Hypothalamus (tissue), 51 donors: ENCODE measurements at regions not wholly inside any gene's neighbourhood (a gene's known extent, or its start where the extent isn't known, plus 50 kb on each side); places are given as distances from the start of the nearest gene placed in this dataset.
A peak's percentile ranks its signal among the peaks of the same experiment; 100 is the strongest.
"Not testable (repeated sequence)": the region's sequence is repeated elsewhere in the genome, so short reads cannot be mapped to it uniquely, and the experiment has no call there.

Source experiments
- DNase-seq, 51 donors: peaks; one replicate each; lab custom pipeline; 2025; lab: John Stamatoyannopoulos, UW

- DNase-seq = no peak
Measured at GRCh38 chr9:87781331-87781730, 55.4 kb downstream of the CTSL start.

DNA sequence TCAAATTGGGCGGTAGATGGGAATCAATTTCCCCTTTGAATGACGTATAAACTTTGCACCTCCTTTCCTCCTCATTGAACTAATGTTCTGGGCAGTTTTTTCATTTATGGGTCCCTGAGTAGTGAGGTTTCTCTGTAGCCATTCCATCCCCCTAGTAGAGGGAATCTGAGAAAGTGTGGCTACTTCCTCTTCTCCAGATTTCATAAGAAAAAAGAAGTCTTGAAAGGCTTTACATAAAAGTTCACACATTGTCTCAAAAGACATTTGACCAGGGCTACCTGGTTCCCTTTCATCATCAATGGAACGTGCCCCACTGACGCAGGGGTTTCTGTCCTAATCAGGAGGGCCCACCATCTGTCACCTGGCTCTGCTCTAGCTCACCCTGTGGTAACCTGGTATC, 57.3 kb downstream of the CTSL start:
- no peak for DNase-seq

GRCh38 chr9:87785315-87785970, 59.5 kb downstream of the CTSL start:
- DNase-seq = not testable (repeated sequence)

- no peak for DNase-seq
Measured at GRCh38 chr9:87786423-87786822, 60.5 kb downstream of the CTSL start.

DNA sequence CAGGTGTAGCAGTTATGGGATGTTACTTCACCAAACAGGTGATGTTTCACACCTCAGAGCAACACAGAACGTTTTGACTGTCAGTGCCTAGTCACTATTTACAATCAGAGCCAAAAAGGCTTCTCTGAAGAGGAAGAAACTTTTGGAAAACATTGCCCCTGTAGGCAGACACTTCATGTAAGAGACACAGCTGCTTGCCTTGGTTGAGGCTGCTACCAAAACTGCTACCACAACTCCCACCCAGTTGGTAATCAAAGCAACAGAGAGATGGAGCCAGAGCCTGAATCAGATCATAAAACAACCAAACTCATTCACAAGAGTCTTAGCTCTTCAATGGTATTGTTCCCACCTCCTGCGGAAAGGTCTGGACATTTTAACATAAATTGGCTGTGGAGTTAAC, 61.0 kb downstream of the CTSL start:
- no peak for DNase-seq

DNA sequence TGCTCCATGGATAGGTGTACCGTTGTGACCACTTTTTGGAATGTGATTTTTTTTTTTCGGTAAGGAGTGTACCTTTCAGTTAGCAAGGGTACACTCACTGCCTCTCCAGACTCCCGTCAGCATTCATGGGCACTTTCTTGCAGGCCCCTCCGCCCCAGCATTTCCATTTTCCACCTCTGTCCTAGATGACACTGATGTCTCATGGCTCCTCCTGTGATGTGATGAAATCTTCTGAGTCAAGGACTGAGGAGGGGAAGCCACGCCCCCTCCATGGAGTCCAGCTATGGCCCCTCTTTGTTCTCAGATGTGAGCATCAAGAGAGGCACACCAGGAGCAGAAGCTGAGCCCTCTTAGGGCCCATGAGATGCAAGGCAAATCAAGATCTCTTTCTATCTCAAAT, 61.8 kb downstream of the CTSL start:
- no peak for DNase-seq

- peak in 13 of 51 donors; percentile 3 to 37 (median 11) for DNase-seq
Measured at GRCh38 chr9:87792831-87793288, 66.9 kb downstream of the CTSL start.

- DNase-seq = peak in 1 of 51 donors; percentile 10
Measured at GRCh38 chr9:87793292-87793691, 67.4 kb downstream of the CTSL start.

DNA sequence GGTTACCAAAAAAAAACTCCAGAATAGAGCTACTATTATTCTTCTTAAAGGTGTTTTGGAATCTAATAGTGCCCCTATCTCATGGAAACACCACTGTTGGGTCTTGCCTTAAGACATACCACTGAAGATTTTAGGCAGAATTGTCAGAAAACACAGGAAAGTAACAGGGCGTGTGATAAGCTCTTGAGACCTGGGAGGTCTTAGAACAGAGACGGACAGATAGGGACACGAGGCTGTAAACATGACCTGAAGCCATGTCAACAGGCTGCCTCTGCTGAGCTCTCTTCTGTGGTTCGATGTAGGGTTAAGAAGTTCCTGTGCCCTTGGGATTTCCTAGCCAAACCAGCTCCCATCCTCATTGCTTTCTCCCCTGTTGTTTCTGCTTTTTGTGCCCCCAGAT, 69.3 kb downstream of the CTSL start:
- DNase-seq = no peak

- DNase-seq = no peak
Measured at GRCh38 chr9:87796196-87796595, 70.3 kb downstream of the CTSL start.

DNA sequence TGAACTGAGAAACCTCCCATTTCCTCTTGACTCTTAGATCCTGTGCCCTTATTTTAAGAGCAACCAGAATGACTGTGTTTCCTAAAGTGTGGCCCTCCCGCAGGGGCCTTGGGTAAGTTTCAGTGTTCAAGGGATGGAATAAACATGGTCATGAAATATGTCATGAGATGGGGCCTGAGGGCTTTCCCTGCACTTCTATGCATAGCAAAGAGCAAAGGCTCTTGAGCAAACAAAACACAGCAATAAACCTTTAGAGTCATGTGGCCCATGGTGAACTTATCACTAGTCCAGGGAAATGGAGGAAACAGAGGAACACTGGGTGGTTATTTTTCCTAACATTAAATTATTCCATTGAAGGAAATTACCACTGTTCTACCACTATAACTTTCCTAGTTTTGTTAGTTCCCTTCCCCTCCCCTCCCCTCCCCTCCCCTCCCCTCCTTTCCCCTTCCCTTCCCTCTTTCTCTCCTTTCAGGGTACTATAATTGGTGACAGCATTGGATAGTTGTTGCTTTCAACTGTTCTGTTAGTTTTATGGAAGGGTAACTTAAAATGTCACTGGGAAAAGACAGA, 72.4 kb downstream of the CTSL start:
- DNase-seq = no peak

DNA sequence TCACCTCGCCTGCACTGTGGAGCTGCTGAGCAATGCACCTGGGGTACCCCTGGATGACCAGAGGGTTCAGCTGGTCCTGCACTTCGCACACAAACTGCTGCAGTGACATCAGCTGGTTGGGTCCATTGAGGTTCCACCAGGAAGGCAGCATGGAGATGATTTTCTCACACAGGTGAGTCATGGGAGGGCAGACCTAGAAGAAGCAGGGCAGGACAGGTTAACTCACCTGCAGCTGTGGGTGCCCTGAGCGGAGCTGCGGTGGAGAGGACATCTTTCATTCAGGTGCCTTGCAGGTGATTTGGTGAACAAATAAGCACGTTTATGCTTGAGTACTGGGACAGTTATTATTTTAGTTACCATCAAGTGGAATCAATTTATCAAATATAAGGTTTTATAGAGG, 73.6 kb downstream of the CTSL start:
- no peak for DNase-seq

GRCh38 chr9:87800456-87800855, 74.5 kb downstream of the CTSL start:
- no peak for DNase-seq

DNA sequence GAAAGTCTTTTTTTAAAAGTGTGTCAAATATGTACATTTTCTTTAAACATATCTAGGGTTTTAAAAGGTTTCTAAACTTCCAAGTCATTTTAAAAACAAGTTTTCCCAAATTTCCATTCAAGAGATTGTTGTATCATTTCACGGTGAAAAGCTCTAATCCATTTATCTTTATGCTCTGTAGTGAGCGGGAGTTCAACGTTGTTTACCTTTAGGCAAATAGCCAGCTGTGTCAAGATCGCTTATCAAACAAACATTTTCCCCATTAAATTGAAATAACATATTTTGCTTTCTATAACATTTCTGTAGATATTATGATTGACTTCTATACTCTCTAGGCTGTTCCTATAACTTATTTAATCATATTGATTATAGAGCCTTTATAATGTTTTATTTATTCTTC, 75.1 kb downstream of the CTSL start:
- no peak for DNase-seq

DNA sequence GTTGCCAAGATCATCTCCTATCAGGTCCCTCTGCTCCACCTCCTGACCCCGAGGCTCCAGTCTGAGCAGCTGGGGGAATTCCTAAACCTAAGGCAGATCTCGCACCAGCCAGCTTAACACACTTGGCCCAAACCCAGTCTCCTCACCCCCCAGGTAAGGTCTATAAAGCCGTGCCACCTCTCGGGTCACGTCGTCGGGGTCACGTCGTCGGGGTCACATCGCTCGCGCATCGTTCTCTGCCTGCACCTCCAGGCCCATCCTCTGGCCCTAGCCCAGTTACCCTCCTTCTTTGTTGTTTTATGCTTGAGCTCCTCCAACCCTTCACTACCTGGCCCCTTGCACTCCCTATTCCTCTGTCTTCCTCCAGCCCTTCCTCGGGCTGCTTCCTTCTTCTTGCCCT, 77.2 kb downstream of the CTSL start:
- DNase-seq = no peak

DNA sequence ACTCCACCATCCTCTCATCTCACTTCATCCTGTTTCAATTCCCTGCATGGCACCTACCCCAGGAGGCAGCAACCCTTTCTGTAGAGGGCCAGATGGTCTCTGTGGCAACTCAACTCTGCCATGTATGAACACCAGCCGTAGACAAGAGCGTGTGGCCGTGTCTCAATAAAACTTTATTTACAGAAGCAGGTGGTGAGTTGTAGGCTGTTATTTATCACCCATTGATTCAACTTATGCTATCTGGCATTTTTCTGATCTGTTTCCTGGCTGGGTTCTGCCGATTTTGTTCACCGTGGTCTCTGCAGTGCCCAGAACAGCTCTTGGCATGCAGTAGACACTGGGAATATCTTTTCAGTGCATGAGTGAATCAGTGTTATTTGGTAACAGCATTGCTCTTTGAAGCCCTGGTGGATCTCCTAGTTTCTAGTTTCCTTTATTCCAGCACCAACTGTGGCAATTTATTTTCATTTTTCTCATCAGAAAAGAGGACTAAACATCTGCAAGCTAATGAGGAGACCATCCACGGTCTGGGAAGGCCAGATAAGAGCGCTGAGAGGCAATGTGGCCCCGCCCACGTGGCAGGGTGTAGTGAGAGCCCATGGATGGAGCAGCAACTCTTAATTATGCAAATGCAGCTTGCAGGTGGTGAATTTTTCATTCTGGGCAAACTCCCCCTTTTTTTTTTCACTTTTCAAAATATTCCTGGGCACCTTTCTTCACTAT, 77.9 kb downstream of the CTSL start:
- no peak for DNase-seq

- DNase-seq = no peak
Measured at GRCh38 chr9:87805259-87805658, 77.4 kb upstream of the SPATA31E1 start.

DNA sequence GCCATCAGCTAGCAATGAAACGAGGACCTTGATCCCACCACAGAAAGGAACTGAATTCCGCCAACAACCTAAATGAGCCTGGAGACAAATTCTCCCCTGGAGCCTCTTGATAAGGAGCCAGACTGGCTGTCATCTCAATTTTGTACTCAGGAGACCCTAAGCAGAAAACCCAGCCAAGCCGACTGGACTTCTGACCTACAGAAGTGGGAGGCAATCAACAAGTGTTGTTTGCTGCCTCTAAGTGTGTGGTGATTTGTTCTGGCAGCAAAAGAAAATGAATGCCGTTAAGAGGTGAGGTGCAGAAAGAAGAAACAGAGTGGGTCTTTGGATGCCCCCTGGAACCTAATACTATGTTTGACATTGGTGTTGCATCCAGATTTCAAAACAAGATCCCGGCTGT, 72.7 kb upstream of the SPATA31E1 start:
- DNase-seq = no peak

- DNase-seq = no peak
Measured at GRCh38 chr9:87810679-87811178, 71.9 kb upstream of the SPATA31E1 start.

DNA sequence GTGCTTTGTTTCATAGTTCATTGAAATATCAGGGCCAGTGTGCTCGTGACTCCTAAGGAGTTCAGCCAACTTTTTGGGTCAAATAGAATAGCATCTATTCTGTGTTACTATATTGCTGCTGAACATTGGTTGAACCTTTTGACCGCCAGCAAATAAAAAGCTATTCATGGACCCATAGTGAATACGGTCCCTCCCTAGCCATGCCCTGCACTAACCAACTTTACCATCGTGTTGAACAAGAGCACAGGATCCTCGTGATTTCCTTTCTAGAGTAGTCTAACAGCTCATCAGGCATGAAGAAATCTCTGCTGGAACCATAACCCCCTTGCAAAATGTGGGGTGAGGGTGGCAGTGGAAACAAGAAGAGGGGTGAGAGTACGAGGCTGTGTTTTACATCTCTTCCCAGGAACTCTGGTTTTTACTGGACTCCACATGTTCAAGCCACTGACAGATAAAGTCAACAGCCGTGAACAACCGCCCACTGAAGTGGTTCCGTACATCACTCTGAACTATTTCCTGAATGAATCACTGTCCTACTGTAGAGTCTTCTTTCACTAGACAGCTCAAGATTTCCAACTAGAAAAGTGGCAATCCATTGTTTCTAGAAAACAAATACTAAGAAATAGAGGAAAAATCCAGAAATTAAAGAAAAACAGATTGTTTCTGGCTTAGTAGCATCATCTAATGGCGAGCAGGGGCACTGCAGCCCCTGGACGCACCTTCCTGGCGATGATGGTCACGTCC, 70.1 kb upstream of the SPATA31E1 start:
- DNase-seq = peak in 6 of 51 donors; percentile 2 to 25 (median 11)

GRCh38 chr9:87813119-87813463, 69.6 kb upstream of the SPATA31E1 start:
- no peak for DNase-seq
